Panc1 (cell line): ENCODE measurements at regions not wholly inside any gene's neighbourhood (a gene's known extent, or its start where the extent isn't known, plus 50 kb on each side); places are given as distances from the start of the nearest gene placed in this dataset.

Experiments used
- TCF7L2 ChIP-seq: IDR thresholded peaks from 2 replicates; pipeline ENCODE4 v1.6.1; 2011; ENCODE audit warnings: mild to moderate bottlenecking, low read depth, low read length, inconsistent platforms
- TF ChIP-seq, protein P1 (sequence below): fragments of 450-650 bp; IDR thresholded peaks from 2 replicates; pipeline ENCODE4 v1.5.1; 2017; ENCODE audit warnings: mild to moderate bottlenecking
- TF ChIP-seq, protein P2 (sequence below), 2 experiments: IDR thresholded peaks; 2 replicates each; pipeline ENCODE4 v1.6.1; 2011 to 2012; ENCODE audit warnings: low read depth in 2 of 2, control low read depth in 1 of 2, low read length in 1 of 2, mild to moderate bottlenecking in 1 of 2, moderate library complexity in 1 of 2; ENCODE audit not compliant: insufficient read depth in 1 of 2

DNA sequence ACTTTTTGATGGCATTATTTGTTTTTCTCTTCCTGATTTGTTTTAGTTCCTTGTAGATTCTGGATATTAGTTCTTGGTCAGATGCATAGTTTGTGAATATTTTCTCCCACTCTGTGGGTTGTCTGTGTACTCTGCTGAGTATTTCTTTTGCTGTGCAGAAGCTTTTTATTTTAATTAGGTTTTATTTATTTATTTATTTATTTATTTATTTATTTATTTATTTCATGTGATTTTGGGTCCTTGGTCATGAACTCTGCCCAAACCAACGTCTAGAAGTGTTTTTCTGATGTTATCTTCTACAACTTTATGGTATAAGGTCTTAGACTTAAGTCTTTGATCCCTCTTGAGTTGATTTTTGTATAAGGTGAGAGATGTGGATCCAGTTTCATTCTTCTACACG lies 292.2 kb downstream of the CDH7 start:
- TF ChIP-seq, protein P1, sequence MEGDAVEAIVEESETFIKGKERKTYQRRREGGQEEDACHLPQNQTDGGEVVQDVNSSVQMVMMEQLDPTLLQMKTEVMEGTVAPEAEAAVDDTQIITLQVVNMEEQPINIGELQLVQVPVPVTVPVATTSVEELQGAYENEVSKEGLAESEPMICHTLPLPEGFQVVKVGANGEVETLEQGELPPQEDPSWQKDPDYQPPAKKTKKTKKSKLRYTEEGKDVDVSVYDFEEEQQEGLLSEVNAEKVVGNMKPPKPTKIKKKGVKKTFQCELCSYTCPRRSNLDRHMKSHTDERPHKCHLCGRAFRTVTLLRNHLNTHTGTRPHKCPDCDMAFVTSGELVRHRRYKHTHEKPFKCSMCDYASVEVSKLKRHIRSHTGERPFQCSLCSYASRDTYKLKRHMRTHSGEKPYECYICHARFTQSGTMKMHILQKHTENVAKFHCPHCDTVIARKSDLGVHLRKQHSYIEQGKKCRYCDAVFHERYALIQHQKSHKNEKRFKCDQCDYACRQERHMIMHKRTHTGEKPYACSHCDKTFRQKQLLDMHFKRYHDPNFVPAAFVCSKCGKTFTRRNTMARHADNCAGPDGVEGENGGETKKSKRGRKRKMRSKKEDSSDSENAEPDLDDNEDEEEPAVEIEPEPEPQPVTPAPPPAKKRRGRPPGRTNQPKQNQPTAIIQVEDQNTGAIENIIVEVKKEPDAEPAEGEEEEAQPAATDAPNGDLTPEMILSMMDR, result no peak
- TF ChIP-seq TCF7L2, result no peak
- TF ChIP-seq, protein P2, sequence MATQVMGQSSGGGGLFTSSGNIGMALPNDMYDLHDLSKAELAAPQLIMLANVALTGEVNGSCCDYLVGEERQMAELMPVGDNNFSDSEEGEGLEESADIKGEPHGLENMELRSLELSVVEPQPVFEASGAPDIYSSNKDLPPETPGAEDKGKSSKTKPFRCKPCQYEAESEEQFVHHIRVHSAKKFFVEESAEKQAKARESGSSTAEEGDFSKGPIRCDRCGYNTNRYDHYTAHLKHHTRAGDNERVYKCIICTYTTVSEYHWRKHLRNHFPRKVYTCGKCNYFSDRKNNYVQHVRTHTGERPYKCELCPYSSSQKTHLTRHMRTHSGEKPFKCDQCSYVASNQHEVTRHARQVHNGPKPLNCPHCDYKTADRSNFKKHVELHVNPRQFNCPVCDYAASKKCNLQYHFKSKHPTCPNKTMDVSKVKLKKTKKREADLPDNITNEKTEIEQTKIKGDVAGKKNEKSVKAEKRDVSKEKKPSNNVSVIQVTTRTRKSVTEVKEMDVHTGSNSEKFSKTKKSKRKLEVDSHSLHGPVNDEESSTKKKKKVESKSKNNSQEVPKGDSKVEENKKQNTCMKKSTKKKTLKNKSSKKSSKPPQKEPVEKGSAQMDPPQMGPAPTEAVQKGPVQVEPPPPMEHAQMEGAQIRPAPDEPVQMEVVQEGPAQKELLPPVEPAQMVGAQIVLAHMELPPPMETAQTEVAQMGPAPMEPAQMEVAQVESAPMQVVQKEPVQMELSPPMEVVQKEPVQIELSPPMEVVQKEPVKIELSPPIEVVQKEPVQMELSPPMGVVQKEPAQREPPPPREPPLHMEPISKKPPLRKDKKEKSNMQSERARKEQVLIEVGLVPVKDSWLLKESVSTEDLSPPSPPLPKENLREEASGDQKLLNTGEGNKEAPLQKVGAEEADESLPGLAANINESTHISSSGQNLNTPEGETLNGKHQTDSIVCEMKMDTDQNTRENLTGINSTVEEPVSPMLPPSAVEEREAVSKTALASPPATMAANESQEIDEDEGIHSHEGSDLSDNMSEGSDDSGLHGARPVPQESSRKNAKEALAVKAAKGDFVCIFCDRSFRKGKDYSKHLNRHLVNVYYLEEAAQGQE (IDR thresholded peaks at IDR 0.05; ENCODE audit: insufficient read depth in 1 of 2, low read depth in 2 of 2, low read length in 1 of 2), result no peak
